ENCODE measurements at regions not wholly inside any gene's neighbourhood (a gene's known extent, or its start where the extent isn't known, plus 50 kb on each side); places are given as distances from the start of the nearest gene placed in this dataset.
"Not testable (repeated sequence)": the region's sequence is repeated elsewhere in the genome, so short reads cannot be mapped to it uniquely, and the experiment has no call there.

DNA sequence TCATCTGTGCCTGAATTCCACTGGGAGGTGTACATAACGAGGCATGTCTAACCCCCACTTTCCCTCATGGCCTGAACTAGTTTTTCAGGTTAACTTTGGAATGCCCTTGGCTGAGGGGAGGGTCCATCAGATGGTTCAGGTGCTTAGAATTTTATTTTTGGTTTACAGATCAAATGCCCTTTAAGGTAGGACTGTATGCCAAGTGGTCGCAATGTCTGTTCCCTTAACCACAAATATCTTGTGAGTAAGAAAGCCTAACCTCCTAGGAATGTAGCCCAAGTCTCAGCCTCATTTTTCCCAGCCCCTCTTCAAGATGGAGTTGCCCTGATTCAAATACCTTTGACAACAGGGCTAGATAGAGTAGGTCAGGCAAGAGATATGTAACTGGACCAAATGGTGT lies 78.4 kb downstream of the RNASET2 start:
- ATAC-seq: no peak

DNA sequence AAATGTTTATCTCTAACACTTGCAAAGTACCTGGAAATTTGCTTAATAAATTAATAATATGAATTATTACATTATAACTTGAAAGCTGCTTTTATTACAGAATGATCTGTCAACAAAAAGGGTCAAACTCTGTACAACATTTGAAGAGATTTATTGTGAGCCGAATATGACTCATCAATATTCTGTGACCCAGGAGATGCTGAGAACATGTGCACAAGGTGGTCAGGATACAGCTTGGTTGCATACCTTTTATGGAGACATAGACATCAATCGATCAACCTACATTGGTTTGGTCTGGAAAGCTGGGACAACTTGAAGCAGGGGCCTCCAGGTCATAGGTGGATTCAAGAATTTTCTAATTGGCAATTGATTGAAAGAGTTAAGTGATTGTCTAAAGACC lies 79.0 kb downstream of the RNASET2 start:
- ATAC-seq: no peak

DNA sequence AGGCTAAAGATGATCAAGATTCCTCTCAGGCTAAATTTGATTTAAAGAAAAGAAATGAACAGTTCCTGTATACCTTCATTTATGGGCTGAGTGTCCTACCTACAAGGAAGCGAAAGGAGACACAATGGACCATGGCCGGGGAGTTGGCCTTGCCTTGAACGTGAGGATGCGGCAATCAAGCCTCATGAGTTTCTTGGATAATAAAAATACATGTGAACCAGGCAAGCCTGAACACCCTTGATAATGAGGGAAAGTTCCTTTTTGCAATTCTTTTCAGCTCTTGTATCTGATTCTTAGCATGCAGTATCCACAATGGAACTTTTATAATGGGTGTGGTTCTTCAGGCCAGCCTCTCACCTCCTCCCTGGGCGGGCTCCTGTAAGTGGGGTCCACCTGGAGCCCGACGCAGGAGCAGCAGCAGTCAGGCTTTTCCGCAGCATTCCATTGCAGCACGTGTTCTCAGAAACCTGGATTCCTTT lies 83.8 kb downstream of the RNASET2 start:
- ATAC-seq: no peak

- ATAC-seq: no peak
These were observed 85.6 kb downstream of the RNASET2 start for GRCh38 chr6:166870602-166871208.

GRCh38 chr6:166866839-166867637 lies 89.3 kb downstream of the RNASET2 start:
- ATAC-seq: no peak

- ATAC-seq: no peak
These were observed 92.0 kb downstream of the RNASET2 start for GRCh38 chr6:166864333-166864732.

GRCh38 chr6:166862978-166863530 lies 93.3 kb downstream of the RNASET2 start:
- peak; percentile 20 to 44 for ATAC-seq

DNA sequence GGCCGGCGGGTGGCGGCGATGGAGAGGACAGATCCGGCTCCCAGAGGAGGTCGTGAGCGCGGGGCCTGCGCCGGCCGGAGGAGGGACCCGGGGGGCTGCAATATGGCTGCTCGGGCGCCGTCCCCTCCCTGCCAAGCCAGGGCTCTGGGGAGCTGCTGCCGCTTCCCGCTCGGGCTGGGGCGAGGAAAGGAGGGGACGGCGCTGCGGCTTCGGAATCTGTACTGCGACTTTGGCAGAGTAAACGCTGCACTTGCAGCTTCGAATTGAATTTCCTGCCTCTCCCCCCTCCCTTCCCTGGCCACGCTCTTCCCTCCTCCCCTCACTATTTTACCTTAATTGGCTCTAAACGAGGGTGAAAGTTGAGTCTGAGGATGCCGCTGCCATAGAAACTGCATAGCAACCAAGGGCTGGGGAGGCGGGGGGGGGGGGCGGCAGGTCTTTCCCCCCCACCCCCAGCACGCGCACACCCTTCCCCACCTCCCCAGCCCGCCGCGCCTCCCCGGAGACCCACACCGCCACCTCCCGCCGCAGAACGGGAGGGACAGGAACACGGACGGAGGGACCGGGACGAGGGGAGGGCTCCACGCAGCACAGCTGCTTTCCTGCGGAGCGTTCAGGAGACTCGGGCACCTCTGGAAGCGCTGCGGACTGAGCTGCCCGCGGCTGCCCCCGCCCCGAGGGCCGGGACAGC lies 93.9 kb downstream of the RNASET2 start:
- peak; percentile 40 to 60 for ATAC-seq

GRCh38 chr6:166861961-166862286 lies 94.4 kb downstream of the RNASET2 start:
- ATAC-seq: no peak

DNA sequence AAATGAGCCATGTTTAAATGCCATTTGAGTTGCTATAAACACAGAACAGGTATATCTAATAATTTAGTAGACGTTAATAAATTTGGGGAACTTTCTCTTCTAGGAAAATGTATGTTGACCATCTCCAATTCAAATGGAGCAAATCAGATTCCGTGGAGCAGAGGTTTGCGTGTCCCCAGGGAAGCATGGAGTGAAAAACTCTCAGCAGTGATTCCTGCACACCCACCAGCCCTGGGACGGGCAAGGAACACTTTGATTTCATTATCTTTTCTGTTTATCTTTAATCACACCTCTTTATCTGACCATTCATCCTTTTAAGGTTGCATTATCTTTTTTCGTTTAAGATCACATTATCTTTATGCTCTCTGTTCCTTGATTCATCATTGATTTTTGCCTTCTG lies 95.0 kb downstream of the RNASET2 start:
- no peak for ATAC-seq

DNA sequence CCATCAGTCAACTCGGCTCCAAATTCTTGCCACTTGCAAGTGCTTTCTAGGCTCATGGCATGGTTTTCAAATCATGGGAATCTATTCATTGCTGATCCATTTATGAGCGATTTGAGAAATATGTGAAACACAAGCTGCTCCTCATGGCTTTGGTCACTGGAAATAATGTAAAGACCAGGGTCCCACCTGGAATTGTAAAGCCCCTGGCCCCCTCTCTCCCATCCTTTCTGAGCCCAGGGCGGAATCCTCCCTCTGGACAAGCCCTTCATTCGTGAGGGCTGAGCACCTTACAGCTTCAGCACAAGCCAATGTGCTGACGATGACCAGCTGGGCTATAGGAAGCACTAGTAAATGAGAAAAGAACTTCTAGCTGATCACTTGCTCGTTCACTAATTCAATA lies 96.0 kb downstream of the RNASET2 start:
- ATAC-seq: no peak

- ATAC-seq: no peak
These were observed 100.9 kb downstream of the RNASET2 start for GRCh38 chr6:166855416-166855815.

- no peak for ATAC-seq
These were observed 102.7 kb downstream of the RNASET2 start for GRCh38 chr6:166853371-166854325.

DNA sequence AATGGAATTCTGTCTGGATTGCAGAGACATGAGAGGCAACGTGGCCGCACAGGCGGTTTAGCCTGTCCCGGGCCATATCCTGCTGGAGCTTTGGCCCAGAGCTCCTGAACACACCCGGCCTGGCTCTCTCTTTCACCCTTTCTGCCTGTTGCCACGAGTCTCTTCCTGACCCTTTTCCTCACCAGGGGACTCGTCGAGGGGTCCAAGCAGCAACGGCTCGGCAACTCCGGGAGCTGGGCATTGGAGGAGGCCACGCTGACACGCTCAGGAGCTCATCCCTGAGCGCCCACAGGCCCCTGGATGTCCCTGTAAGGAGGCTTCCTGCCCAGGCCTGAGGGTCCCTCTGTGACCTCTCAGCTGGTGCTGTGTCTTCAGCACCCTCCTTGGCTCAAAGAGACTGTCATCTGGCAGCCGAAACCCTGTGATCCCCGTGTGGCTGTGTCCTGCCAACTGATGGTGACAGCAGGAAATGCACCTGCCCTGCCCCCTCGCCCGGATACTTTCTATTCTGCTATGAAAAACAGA lies 103.8 kb downstream of the RNASET2 start:
- ATAC-seq: no peak

- no peak for ATAC-seq
These were observed 104.4 kb downstream of the RNASET2 start for GRCh38 chr6:166851911-166852310.

DNA sequence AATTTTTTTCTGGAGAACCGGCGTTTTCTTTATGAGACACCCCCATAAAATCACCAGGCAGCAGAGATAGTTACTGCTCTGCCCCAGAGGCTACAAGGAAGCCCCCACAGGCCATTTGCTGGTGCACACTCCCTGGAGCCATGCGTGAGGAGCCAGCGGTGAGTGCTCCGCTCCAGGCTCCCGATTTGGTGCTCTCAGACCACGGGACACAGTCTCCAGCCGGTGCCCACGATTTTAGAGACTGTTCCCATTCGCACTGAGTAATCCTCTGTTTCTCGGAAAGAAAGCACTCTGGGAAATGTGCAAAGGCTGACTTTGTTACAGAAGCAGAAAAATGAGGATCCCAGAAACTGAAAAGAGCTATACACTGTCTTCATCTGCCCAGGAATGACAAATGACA lies 104.9 kb downstream of the RNASET2 start:
- ATAC-seq: no peak

DNA sequence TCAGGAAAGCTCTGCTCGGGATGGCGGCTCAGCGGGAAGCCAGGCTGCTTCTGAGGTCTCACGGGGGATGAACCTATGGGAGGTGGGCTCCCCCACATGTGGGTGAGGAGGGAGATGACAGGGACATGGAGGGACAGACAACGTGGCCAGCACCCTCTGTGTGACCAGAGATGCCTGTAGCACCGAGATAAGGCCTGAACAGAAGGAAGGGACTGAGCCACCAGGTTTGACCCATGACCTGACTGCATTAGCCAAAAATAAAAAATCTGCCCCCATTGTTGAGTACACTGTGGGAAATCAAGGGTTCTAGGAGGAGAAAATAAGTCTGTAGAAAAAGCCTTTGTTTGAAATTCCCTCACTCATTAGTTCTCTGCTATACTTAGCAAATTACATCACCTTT lies 105.7 kb downstream of the RNASET2 start:
- ATAC-seq: no peak

DNA sequence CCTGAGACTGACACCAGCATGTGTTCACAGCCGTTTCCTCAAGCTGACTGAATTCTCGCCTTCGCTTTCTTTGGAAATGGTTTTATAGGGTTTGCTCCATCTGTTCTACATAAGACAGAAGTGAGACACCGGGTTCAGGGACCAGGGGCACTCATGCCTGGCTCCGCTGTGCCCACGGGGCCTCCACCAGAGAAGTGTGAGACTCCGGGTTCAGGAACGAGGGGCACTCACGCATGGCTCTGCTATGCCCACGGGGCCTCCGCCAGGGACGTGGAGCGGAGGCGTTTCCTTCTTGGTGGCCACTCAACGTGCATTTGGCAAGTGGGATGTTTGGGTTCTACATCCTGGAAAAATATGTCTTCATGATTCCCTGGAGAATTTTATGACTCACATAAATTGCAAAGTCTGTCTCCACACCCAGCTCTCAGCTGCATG lies 106.6 kb downstream of the RNASET2 start:
- ATAC-seq: no peak

GRCh38 chr6:166848979-166849748 lies 107.2 kb downstream of the RNASET2 start:
- no peak for ATAC-seq

- ATAC-seq: not testable (repeated sequence)
These were observed 109.8 kb downstream of the RNASET2 start for GRCh38 chr6:166846446-166847142.

DNA sequence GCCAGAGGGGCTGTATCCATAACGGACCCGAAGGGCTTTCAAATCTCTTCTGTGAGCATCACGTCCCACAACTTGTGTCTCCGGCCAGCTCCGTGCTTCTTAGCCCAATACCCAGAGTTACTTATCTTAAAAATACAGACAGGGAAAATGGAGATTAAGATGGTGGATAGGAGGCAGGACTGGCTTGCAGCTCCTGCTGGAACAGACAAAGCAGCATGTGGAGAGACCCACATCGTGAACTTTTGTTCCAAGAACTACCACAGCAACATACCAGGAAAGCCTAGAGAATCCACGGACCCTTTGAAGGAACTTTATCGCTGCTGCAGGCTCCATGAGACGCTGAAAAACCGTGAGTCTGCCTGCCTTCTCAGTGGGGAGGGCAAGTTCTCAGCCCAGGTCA lies 113.7 kb downstream of the RNASET2 start:
- ATAC-seq: no peak

Measured in activated CD4-positive, CD25-positive, alpha-beta regulatory T cell treated with anti-CD3 and anti-CD28 coated beads, Interleukin-2, amount 50 U/mL, for 24 hours (primary cell).